Astrocyte (in vitro differentiated cells and primary cell): ENCODE measurements at regions not wholly inside any gene's neighbourhood (a gene's known extent, or its start where the extent isn't known, plus 50 kb on each side); places are given as distances from the start of the nearest gene placed in this dataset.

Source experiments
- DNase-seq: peaks from one replicate; pipeline ENCODE4 v3.0.0-alpha.2; 2010; ENCODE audit warnings: low read depth
- FAIRE-seq: peaks from 2 replicates; lab custom pipeline; 2011; peaks lifted over from hg19 to GRCh38; lab: Jason Lieb, UNC
- H2AFZ ChIP-seq: 2 replicates; pipeline ENCODE4 v1.6.0; 2012; ENCODE audit warnings: low read depth, low read length, inconsistent platforms
- H3K27ac ChIP-seq: 2 replicates; pipeline ENCODE4 v1.5.1; 2011; ENCODE audit warnings: low read depth, low read length, inconsistent platforms
- H3K27me3 ChIP-seq: 2 replicates; pipeline ENCODE4 v1.6.0; 2011; ENCODE audit warnings: low read length, inconsistent platforms; ENCODE audit not compliant: insufficient read depth
- H3K36me3 ChIP-seq: 2 replicates; pipeline ENCODE4 v1.5.1; 2011; ENCODE audit warnings: low read length, inconsistent platforms; ENCODE audit not compliant: insufficient read depth
- H3K4me1 ChIP-seq: 2 replicates; pipeline ENCODE4 v1.5.1; 2011; ENCODE audit warnings: low read length, inconsistent platforms; ENCODE audit not compliant: insufficient read depth
- H3K4me2 ChIP-seq: 2 replicates; pipeline ENCODE4 v1.6.0; 2012; ENCODE audit warnings: low read length, inconsistent platforms
- H3K4me3 ChIP-seq: 2 replicates; pipeline ENCODE4 v1.5.1; 2011; ENCODE audit warnings: low read depth, mild to moderate bottlenecking, low read length, inconsistent platforms; ENCODE audit not compliant: insufficient read depth
- H3K79me2 ChIP-seq: 2 replicates; pipeline ENCODE4 v1.6.0; 2012; ENCODE audit warnings: mild to moderate bottlenecking, low read length, inconsistent platforms; ENCODE audit not compliant: insufficient read depth
- H3K9ac ChIP-seq: 2 replicates; pipeline ENCODE4 v1.6.0; 2012; ENCODE audit warnings: mild to moderate bottlenecking, low read length, inconsistent platforms
- H3K9me3 ChIP-seq: 2 replicates; pipeline ENCODE4 v1.5.1; 2012; ENCODE audit warnings: low read depth, mild to moderate bottlenecking, low read length, inconsistent platforms; ENCODE audit not compliant: insufficient read depth
- H4K20me1 ChIP-seq: 2 replicates; pipeline ENCODE4 v1.6.0; 2012; ENCODE audit warnings: low read length, inconsistent platforms; ENCODE audit not compliant: insufficient read depth
- H3K27ac Mint-ChIP-seq: one replicate; pipeline ENCODE4 v1.8.0; 2021; ENCODE audit warnings: mild to moderate bottlenecking, mixed read lengths; ENCODE audit not compliant: unreplicated experiment
- H3K27me3 Mint-ChIP-seq: one replicate; pipeline ENCODE4 v1.8.0; 2021; ENCODE audit warnings: low read depth, mixed read lengths; ENCODE audit not compliant: unreplicated experiment
- H3K36me3 Mint-ChIP-seq: one replicate; pipeline ENCODE4 v1.8.0; 2021; ENCODE audit warnings: low read depth, mixed read lengths; ENCODE audit not compliant: unreplicated experiment
- H3K4me1 Mint-ChIP-seq: one replicate; pipeline ENCODE4 v1.8.0; 2021; ENCODE audit warnings: low read depth, mixed read lengths; ENCODE audit not compliant: unreplicated experiment
- H3K4me3 Mint-ChIP-seq: one replicate; pipeline ENCODE4 v1.8.0; 2021; ENCODE audit warnings: mild to moderate bottlenecking, moderate library complexity, mixed read lengths; ENCODE audit not compliant: unreplicated experiment
- H3K9me3 Mint-ChIP-seq: one replicate; pipeline ENCODE4 v1.8.0; 2021; ENCODE audit warnings: mild to moderate bottlenecking, mixed read lengths; ENCODE audit not compliant: unreplicated experiment
- EZH2 ChIP-seq: IDR thresholded peaks from 2 replicates; pipeline ENCODE4 v1.6.1; 2012; ENCODE audit warnings: mild to moderate bottlenecking, low read length, inconsistent platforms; ENCODE audit not compliant: insufficient read depth
- TF ChIP-seq, protein P1 (sequence below): IDR thresholded peaks from 2 replicates; pipeline ENCODE4 v1.5.1; 2011; ENCODE audit warnings: low read depth, mild to moderate bottlenecking, inconsistent platforms, low read length, moderate library complexity; ENCODE audit not compliant: insufficient read depth

GRCh38 chr2:172284209-172284608 lies 143.2 kb upstream of the ITGA6 start:
- H3K4me3 Mint-ChIP-seq = no peak overlapping the region
- Histone ChIP-seq H3K9me3 (no peaks in the 10 kb centered on the region), H3K27ac (peak overlapping the region; percentile 87), H3K4me3 (no peak overlapping the region), H4K20me1 (no peaks in the 10 kb centered on the region), H3K9ac (no peak overlapping the region), H3K4me2 (no peak overlapping the region), H3K79me2 (no peaks in the 10 kb centered on the region), H3K36me3 (no peaks in the 10 kb centered on the region), H2AFZ (no peak overlapping the region), H3K4me1 (peaks cover 36% of the 10 kb centered on the region), H3K27me3 (no peaks in the 10 kb centered on the region)
- DNase-seq (no peak), FAIRE-seq (no peak)
- H3K27me3 Mint-ChIP-seq = no peaks in the 10 kb centered on the region
- peaks cover 34% of the 10 kb centered on the region for H3K4me1 Mint-ChIP-seq
- H3K36me3 Mint-ChIP-seq = no peaks in the 10 kb centered on the region
- peak overlapping the region; percentile 97 for H3K27ac Mint-ChIP-seq
- TF ChIP-seq, protein P1, sequence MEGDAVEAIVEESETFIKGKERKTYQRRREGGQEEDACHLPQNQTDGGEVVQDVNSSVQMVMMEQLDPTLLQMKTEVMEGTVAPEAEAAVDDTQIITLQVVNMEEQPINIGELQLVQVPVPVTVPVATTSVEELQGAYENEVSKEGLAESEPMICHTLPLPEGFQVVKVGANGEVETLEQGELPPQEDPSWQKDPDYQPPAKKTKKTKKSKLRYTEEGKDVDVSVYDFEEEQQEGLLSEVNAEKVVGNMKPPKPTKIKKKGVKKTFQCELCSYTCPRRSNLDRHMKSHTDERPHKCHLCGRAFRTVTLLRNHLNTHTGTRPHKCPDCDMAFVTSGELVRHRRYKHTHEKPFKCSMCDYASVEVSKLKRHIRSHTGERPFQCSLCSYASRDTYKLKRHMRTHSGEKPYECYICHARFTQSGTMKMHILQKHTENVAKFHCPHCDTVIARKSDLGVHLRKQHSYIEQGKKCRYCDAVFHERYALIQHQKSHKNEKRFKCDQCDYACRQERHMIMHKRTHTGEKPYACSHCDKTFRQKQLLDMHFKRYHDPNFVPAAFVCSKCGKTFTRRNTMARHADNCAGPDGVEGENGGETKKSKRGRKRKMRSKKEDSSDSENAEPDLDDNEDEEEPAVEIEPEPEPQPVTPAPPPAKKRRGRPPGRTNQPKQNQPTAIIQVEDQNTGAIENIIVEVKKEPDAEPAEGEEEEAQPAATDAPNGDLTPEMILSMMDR = no peak
- no peaks in the 10 kb centered on the region for H3K9me3 Mint-ChIP-seq

- DNase-seq = peak; percentile 83
- no peaks in the 10 kb centered on the region for H3K36me3 Mint-ChIP-seq
- Histone ChIP-seq H3K9ac (peak overlapping the region; percentile 2), H3K4me1 (peaks cover 36% of the 10 kb centered on the region), H3K27ac (peak overlapping the region; percentile 30), H2AFZ (peak overlapping the region; percentile 31), H3K79me2 (no peaks in the 10 kb centered on the region), H3K27me3 (no peaks in the 10 kb centered on the region), H3K4me2 (peak overlapping the region; percentile 45), H4K20me1 (no peaks in the 10 kb centered on the region), H3K36me3 (no peaks in the 10 kb centered on the region), H3K4me3 (no peak overlapping the region), H3K9me3 (no peaks in the 10 kb centered on the region)
- H3K4me1 Mint-ChIP-seq = peaks cover 34% of the 10 kb centered on the region
- H3K4me3 Mint-ChIP-seq = no peak overlapping the region
- H3K27ac Mint-ChIP-seq = peak overlapping the region; percentile 97
- FAIRE-seq = no peak
- no peaks in the 10 kb centered on the region for H3K9me3 Mint-ChIP-seq
- no peaks in the 10 kb centered on the region for H3K27me3 Mint-ChIP-seq
- TF ChIP-seq EZH2 = no peak
- TF ChIP-seq, protein P1 = no peak
Observed at GRCh38 chr2:172285010-172285621, 142.3 kb upstream of the ITGA6 start.

DNA sequence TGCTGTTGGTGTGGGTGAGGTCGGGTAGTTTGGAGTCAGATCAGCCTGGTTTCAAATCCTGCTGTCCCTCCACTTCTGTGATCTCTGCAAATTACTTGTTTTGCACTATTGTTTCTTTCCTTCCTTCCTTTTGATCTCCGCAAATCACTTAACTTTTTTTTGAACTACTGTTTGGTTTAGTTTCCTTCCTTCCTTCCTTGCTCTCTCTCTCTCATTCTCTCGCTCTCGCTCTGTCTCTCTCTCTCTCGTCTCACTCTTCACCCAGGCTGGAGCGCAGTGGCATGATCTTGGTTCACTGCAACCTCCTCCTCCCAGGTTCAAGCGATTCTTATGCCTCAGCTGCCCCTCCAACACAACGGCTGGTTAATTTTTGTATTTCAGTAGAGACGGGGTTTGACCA lies 141.6 kb upstream of the ITGA6 start:
- no peak overlapping the region for H3K4me3 Mint-ChIP-seq
- DNase-seq (no peak), FAIRE-seq (no peak)
- peak overlapping the region; percentile 31 for H2AFZ ChIP-seq
- H3K27me3 ChIP-seq = no peaks in the 10 kb centered on the region
- H3K36me3 ChIP-seq = no peaks in the 10 kb centered on the region
- H3K9ac ChIP-seq = peak overlapping the region; percentile 2
- peak overlapping the region; percentile 97 for H3K27ac Mint-ChIP-seq
- H3K27ac ChIP-seq = no peak overlapping the region
- H3K4me2 ChIP-seq = no peak overlapping the region
- no peaks in the 10 kb centered on the region for H3K9me3 Mint-ChIP-seq
- no peaks in the 10 kb centered on the region for H4K20me1 ChIP-seq
- H3K27me3 Mint-ChIP-seq = no peaks in the 10 kb centered on the region
- no peaks in the 10 kb centered on the region for H3K9me3 ChIP-seq
- no peaks in the 10 kb centered on the region for H3K36me3 Mint-ChIP-seq
- no peak overlapping the region for H3K4me3 ChIP-seq
- H3K4me1 ChIP-seq = peaks cover 36% of the 10 kb centered on the region
- TF ChIP-seq, protein P1 = no peak
- TF ChIP-seq EZH2 = no peak
- H3K4me1 Mint-ChIP-seq = peaks cover 34% of the 10 kb centered on the region
- no peaks in the 10 kb centered on the region for H3K79me2 ChIP-seq
